SKM-1 (cell line): ENCODE measurements at regions not wholly inside any gene's neighbourhood (a gene's known extent, or its start where the extent isn't known, plus 50 kb on each side); places are given as distances from the start of the nearest gene placed in this dataset.

ENCODE experiments used
- DNase-seq: peaks from one replicate; lab custom pipeline; 2025; ENCODE audit not compliant: unreplicated experiment; lab: John Stamatoyannopoulos, UW

- DNase-seq: no peak
Measured at GRCh38 chr4:108369035-108369655, 200.4 kb upstream of the LEF1 start.

- DNase-seq: no peak
Measured at GRCh38 chr4:108367751-108368150, 199.0 kb upstream of the LEF1 start.

- no peak for DNase-seq
Measured at GRCh38 chr4:108366716-108367115, 198.0 kb upstream of the LEF1 start.

- DNase-seq: no peak
Measured at GRCh38 chr4:108365551-108365950, 196.8 kb upstream of the LEF1 start.

- no peak for DNase-seq
Measured at GRCh38 chr4:108361886-108362285, 193.2 kb upstream of the LEF1 start.

- no peak for DNase-seq
Measured at GRCh38 chr4:108361446-108361820, 192.7 kb upstream of the LEF1 start.

- no peak for DNase-seq
Measured at GRCh38 chr4:108360754-108361445, 192.2 kb upstream of the LEF1 start.

GRCh38 chr4:108359986-108360681 lies 191.4 kb upstream of the LEF1 start:
- DNase-seq: no peak

GRCh38 chr4:108359130-108359985 lies 190.6 kb upstream of the LEF1 start:
- DNase-seq: no peak

GRCh38 chr4:108355902-108356535 lies 187.3 kb upstream of the LEF1 start:
- DNase-seq: no peak

- no peak for DNase-seq
Measured at GRCh38 chr4:108355186-108355901, 186.6 kb upstream of the LEF1 start.

- no peak for DNase-seq
Measured at GRCh38 chr4:108352664-108353308, 184.1 kb upstream of the LEF1 start.

GRCh38 chr4:108351791-108352190 lies 183.1 kb upstream of the LEF1 start:
- no peak for DNase-seq

GRCh38 chr4:108350332-108350731 lies 181.6 kb upstream of the LEF1 start:
- DNase-seq: no peak

GRCh38 chr4:108346818-108347210 lies 178.1 kb upstream of the LEF1 start:
- no peak for DNase-seq

- DNase-seq: no peak
Measured at GRCh38 chr4:108345862-108346817, 177.4 kb upstream of the LEF1 start.

GRCh38 chr4:108342325-108342970 lies 173.7 kb upstream of the LEF1 start:
- DNase-seq: no peak

GRCh38 chr4:108337923-108338322 lies 169.2 kb upstream of the LEF1 start:
- no peak for DNase-seq
